GM19240 (cell line): ENCODE measurements at regions not wholly inside any gene's neighbourhood (a gene's known extent, or its start where the extent isn't known, plus 50 kb on each side); places are given as distances from the start of the nearest gene placed in this dataset.

Experiments
- DNase-seq: peaks from one replicate; pipeline ENCODE4 v3.0.0; 2011; ENCODE audit warnings: low spot score; ENCODE audit not compliant: insufficient read length

- no peak for DNase-seq
These were observed 907.7 kb downstream of the TMEM182 start for GRCh38 chr2:103669531-103669930.
